ENCODE measurements at regions not wholly inside any gene's neighbourhood (a gene's known extent, or its start where the extent isn't known, plus 50 kb on each side); places are given as distances from the start of the nearest gene placed in this dataset.

DNA sequence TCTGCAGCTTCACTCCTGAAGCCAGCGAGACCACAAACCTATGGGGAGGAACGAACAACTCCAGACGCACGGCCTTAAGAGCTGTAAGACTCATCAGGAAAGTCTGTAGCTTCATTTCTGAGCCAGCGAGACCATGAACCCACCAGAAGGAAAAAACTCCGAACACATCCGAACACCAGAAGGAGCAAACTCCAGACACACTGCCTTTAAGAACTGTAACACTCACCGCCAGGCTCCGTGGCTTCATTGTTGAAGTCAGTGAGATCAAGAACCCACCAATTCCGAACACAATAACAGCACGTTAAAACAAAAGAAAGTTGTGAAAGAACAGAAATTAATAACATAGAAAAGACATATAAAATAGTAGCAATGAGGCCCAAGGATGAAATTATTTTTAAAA is 300.5 kb upstream of the MDFIC2 start:
- TF ChIP-seq POLR2AphosphoS5 (IDR thresholded peaks at IDR 0.05): no peak
- TF ChIP-seq, protein P1, sequence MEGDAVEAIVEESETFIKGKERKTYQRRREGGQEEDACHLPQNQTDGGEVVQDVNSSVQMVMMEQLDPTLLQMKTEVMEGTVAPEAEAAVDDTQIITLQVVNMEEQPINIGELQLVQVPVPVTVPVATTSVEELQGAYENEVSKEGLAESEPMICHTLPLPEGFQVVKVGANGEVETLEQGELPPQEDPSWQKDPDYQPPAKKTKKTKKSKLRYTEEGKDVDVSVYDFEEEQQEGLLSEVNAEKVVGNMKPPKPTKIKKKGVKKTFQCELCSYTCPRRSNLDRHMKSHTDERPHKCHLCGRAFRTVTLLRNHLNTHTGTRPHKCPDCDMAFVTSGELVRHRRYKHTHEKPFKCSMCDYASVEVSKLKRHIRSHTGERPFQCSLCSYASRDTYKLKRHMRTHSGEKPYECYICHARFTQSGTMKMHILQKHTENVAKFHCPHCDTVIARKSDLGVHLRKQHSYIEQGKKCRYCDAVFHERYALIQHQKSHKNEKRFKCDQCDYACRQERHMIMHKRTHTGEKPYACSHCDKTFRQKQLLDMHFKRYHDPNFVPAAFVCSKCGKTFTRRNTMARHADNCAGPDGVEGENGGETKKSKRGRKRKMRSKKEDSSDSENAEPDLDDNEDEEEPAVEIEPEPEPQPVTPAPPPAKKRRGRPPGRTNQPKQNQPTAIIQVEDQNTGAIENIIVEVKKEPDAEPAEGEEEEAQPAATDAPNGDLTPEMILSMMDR (IDR thresholded peaks at IDR 0.05): no peak
- no peak for TF ChIP-seq POLR2A (IDR thresholded peaks at IDR 0.05)
